WI38 (cell line): ENCODE measurements at regions not wholly inside any gene's neighbourhood (a gene's known extent, or its start where the extent isn't known, plus 50 kb on each side); places are given as distances from the start of the nearest gene placed in this dataset.

ENCODE experiments used
- H3K4me3 ChIP-seq: 2 replicates; pipeline ENCODE4 v1.5.1; 2011; ENCODE audit warnings: low read depth, mild to moderate bottlenecking, control low read depth, low read length
- TF ChIP-seq, protein P1 (sequence below): IDR thresholded peaks from 2 replicates; pipeline ENCODE4 v1.5.1; 2012; ENCODE audit warnings: low read depth, mild to moderate bottlenecking, control low read depth, low read length

DNA sequence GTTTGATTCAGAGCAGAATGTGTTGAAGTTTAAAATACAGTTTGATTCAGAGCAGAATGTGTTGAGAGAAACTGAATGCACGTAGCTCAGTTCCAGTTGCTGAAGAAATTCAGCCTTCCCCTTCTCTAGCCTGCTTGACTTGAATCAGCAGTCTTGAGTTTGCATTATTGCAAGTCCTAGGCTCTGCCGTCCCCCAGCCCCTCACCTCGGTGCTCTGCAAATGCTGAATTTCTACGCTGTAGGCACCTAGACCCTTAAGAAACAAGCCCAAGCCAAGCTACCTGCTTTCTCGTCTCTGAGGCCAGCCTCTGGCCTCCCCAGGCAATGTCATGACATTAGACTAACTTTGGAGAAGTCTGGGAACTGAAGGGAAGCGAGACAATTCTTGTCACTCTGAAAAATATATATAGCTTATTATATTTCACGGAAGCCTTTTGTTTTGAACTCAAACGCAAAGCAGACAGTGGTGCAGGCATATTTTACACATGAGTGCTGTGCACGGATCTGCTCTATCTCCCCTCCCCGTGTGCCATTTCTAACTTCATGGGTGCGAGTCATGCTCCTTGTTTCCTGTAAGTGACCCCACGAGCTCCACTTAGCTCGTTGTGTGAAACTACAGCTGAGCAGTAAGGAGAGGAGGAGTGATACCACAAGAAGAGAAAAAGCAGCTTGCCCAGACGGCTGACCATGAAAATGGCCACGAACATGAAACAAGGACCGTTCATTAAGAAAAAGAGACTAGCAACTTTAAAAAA, 71.4 kb upstream of the DUSP22 start:
- TF ChIP-seq, protein P1, sequence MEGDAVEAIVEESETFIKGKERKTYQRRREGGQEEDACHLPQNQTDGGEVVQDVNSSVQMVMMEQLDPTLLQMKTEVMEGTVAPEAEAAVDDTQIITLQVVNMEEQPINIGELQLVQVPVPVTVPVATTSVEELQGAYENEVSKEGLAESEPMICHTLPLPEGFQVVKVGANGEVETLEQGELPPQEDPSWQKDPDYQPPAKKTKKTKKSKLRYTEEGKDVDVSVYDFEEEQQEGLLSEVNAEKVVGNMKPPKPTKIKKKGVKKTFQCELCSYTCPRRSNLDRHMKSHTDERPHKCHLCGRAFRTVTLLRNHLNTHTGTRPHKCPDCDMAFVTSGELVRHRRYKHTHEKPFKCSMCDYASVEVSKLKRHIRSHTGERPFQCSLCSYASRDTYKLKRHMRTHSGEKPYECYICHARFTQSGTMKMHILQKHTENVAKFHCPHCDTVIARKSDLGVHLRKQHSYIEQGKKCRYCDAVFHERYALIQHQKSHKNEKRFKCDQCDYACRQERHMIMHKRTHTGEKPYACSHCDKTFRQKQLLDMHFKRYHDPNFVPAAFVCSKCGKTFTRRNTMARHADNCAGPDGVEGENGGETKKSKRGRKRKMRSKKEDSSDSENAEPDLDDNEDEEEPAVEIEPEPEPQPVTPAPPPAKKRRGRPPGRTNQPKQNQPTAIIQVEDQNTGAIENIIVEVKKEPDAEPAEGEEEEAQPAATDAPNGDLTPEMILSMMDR, result no peak
- no peak overlapping the region for H3K4me3 ChIP-seq

DNA sequence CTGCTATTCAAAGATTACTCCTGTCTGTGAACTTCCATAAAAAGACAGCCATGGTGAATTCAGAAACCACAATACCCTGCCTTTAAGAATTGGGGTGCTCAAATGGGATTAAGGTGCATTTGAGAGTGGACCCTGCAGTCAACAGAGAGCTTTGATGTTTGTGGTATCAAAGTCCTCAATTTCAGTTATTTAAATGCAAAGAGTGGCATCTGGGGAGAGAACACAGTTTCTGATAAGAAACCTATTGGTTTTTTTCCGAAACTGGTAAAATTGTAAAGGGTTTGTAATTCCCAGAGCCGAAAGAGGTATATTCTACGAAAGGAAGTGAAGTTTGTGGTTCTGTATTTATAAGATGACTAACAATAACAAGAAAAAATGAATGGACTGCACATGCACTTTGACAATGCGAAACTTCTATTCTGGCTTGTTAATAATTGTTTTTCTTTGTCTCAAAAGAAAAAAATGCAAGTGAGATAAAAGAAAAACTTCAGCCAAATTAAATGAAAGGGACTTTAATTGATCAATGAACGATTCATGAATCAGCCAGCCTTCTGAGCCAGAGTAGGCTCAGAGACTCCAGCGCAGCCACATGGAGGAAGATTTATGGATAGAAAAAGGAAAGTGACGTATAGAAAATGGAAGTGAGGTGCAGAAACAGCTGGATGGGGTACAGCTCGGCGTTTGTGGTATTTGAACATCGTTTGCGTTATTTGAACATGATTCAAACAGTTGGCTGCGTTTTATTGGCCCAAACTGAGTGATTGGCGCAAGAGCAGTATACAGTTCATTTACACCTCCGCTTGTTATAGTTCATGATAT, 70.5 kb upstream of the DUSP22 start:
- TF ChIP-seq, protein P1, result no peak
- H3K4me3 ChIP-seq, result peak overlapping the region; percentile 22

DNA sequence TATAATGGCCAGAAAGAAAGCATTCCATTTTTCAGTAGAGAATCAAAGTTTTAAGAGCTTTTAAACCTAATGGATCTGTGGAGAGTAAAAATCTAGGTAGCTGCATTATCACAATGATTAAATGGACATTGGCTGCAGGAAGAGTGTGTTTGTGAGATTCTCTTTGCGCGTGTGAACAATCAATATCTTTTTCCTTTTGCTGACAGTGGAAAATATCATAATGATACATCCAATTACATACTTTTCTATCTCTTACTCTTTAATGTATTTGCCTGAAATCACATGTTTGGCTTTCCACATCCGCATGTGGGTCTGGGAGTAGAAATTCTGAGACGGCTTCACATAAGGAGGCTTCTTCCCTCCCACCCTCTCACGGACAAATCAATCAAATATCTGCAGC, 69.8 kb upstream of the DUSP22 start:
- TF ChIP-seq, protein P1, result no peak
- no peak overlapping the region for H3K4me3 ChIP-seq

DNA sequence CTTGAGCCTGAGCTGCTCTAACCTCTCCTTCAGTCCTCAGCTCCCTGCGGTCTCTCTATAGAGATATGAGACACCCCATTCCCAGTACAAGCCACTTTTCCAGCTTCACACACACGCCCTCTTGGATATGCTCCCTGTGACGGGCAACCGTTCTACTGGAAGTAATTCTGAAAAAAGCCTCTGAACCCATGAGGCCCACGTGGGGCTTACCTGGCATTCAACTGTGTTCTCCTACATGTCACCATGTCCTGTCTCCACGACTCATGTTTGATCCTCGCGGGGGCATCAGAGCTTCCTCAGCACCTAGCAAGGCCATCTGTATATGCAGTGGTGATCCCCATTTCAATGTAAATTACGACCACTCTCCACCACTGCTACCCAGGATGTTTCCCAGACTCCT, 69.2 kb upstream of the DUSP22 start:
- TF ChIP-seq, protein P1, result no peak
- no peak overlapping the region for H3K4me3 ChIP-seq

DNA sequence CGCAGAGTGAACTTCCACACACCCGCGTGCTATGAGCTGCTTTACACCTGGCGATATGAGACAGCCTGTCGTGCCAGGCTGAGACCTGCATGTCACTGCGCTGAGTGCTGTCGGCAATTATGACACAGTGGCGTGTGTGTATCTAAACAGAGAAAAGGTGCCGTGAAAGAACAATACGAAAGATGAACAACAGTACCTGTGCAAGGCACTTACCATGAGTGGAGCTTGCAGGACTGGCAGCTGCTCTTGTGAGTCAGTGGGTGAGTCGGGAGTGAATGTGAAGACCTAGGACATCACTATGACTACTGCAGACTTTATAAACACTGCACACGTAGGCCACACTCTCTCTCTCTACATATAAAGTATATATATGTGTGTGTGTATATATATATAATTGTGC, 68.5 kb upstream of the DUSP22 start:
- TF ChIP-seq, protein P1, result no peak

DNA sequence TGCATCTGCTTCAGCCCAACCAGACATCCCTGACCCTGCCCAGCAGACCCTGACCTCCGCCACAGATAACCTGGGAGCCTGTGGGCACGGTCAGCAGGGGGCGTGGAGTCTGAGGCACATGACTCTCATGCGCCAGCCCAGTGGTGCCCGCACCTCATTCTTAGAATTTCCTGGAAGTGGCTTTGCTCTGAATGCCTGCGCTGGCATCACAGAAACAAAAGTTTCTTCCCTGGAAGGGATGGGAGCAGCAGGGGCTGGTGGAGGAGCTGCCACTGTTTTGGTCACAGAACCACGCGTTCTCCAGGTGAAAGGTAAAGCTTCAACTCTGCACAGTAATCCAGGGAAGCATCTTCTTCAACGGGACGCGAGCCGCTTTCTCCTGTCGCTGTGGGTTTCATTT, 67.9 kb upstream of the DUSP22 start:
- TF ChIP-seq, protein P1, result no peak
- H3K4me3 ChIP-seq, result no peak overlapping the region

More for the DNA sequence above, 68.5 kb upstream of the DUSP22 start:
- no peak overlapping the region for H3K4me3 ChIP-seq
